IMR-90 (cell line): ENCODE measurements at regions not wholly inside any gene's neighbourhood (a gene's known extent, or its start where the extent isn't known, plus 50 kb on each side); places are given as distances from the start of the nearest gene placed in this dataset.

Source experiments
- ATAC-seq: fragments of 200-7000 bp; cut with Tn5 transposase; 2 replicates; pipeline ENCODE4 v1.9.1; 2020; ENCODE audit warnings: low read depth, mild to moderate bottlenecking, moderate library complexity
- BruUV-seq: library from RNA; stranded (reverse); fragments of 400-500 nt; replicated peaks from 2 replicates; lab custom pipeline; 2021; lab: Mats Ljungman, UMichigan
- CTCF ChIA-PET: fragments of 300-600 bp; formaldehyde crosslinking; extraction: SDS; loops from one replicate; lab custom pipeline; 2021; ENCODE audit warnings: antibody characterized with exemption; lab: Yijun Ruan, JAX
- POLR2A ChIA-PET: fragments of 300-600 bp; sonication (Branson Sonifier 250); formaldehyde crosslinking; loops from one replicate; lab custom pipeline; 2022; ENCODE audit warnings: antibody characterized with exemption; ENCODE audit not compliant: unreplicated experiment; lab: Charles Lee
- DNase-seq: peaks from one replicate; pipeline ENCODE4 v3.0.0; 2013
- H2AFZ ChIP-seq: replicated peaks from 2 replicates; pipeline ENCODE3; 2013; ENCODE audit warnings: low read length, mild to moderate bottlenecking; ENCODE audit not compliant: poor library complexity
- H2AK5ac ChIP-seq: 2 replicates; pipeline ENCODE4 v1.6.1; 2013; ENCODE audit warnings: low read depth, low read length, inconsistent platforms
- H2AK9ac ChIP-seq: replicated peaks from 2 replicates; pipeline ENCODE3; 2013; ENCODE audit warnings: mild to moderate bottlenecking, low read depth, low read length, moderate library complexity; ENCODE audit not compliant: poor library complexity
- H2BK120ac ChIP-seq: 2 replicates; pipeline ENCODE4 v1.6.1; 2013; ENCODE audit warnings: low read depth, low read length, inconsistent platforms
- H2BK15ac ChIP-seq: 3 replicates; pipeline ENCODE4 v1.6.1; 2013; ENCODE audit warnings: low read depth, low read length, inconsistent platforms
- H2BK20ac ChIP-seq: 2 replicates; pipeline ENCODE4 v1.6.1; 2013; ENCODE audit warnings: low read depth, mild to moderate bottlenecking, inconsistent platforms, low read length, moderate library complexity
- H2BK5ac ChIP-seq: 2 replicates; pipeline ENCODE4 v1.6.1; 2013; ENCODE audit warnings: mild to moderate bottlenecking, low read depth, low read length, inconsistent platforms; ENCODE audit not compliant: poor library complexity, severe bottlenecking
- H3K14ac ChIP-seq: replicated peaks from 2 replicates; pipeline ENCODE4 v1.6.1; 2013; ENCODE audit warnings: low read depth, low read length, inconsistent platforms
- H3K18ac ChIP-seq: 2 replicates; pipeline ENCODE4 v1.6.1; 2013; ENCODE audit warnings: low read depth, low read length, control low read depth
- H3K23ac ChIP-seq: 2 replicates; pipeline ENCODE4 v1.6.1; 2013; ENCODE audit warnings: low read depth, low read length, inconsistent platforms
- H3K27ac ChIP-seq: 2 replicates; pipeline ENCODE4 v1.5.1; 2013; ENCODE audit warnings: mild to moderate bottlenecking, control low read depth, low read length; ENCODE audit not compliant: insufficient read depth
- H3K27me3 ChIP-seq: 2 replicates; pipeline ENCODE4 v1.6.1; 2013; ENCODE audit warnings: low read length; ENCODE audit not compliant: control insufficient read depth, insufficient read depth
- H3K36me3 ChIP-seq: 2 replicates; pipeline ENCODE4 v1.6.1; 2013; ENCODE audit warnings: low read length, mixed read lengths; ENCODE audit not compliant: control insufficient read depth, insufficient read depth
- H3K4ac ChIP-seq: 2 replicates; pipeline ENCODE4 v1.6.1; 2013; ENCODE audit warnings: low read depth, low read length, inconsistent platforms
- H3K4me1 ChIP-seq: 2 replicates; pipeline ENCODE4 v1.6.1; 2013; ENCODE audit warnings: low read length, mixed read lengths; ENCODE audit not compliant: control insufficient read depth, insufficient read depth
- H3K4me2 ChIP-seq: 2 replicates; pipeline ENCODE4 v1.6.1; 2013; ENCODE audit warnings: low read depth, mild to moderate bottlenecking, control low read depth, low read length, moderate library complexity
- H3K4me3 ChIP-seq: 2 replicates; pipeline ENCODE4 v1.5.1; 2013; ENCODE audit warnings: low read depth, mild to moderate bottlenecking, control low read depth, low read length, moderate library complexity; ENCODE audit not compliant: insufficient read depth
- H3K56ac ChIP-seq: 2 replicates; pipeline ENCODE4 v1.6.1; 2013; ENCODE audit warnings: low read length, inconsistent platforms; ENCODE audit not compliant: insufficient read depth; ENCODE audit errors: extremely low read depth
- H3K79me1 ChIP-seq, 2 experiments: 2 replicates each; pipeline ENCODE4 v1.6.1; 2013; ENCODE audit warnings: low read length in 2 of 2, inconsistent platforms in 1 of 2, low read depth in 1 of 2
- H3K9ac ChIP-seq: 2 replicates; pipeline ENCODE4 v1.6.1; 2013; ENCODE audit warnings: low read depth, low read length, control low read depth
- H3K9me1 ChIP-seq: 2 replicates; pipeline ENCODE4 v1.6.1; 2013; ENCODE audit warnings: low read length, inconsistent platforms; ENCODE audit not compliant: insufficient read depth
- H3K9me3 ChIP-seq: 2 replicates; pipeline ENCODE4 v1.6.1; 2013; ENCODE audit warnings: low read length; ENCODE audit not compliant: control insufficient read depth, insufficient read depth
- H4K20me1 ChIP-seq: 2 replicates; pipeline ENCODE4 v1.6.1; 2013; ENCODE audit warnings: low read length, inconsistent platforms; ENCODE audit not compliant: insufficient read depth
- H4K5ac ChIP-seq: 2 replicates; pipeline ENCODE4 v1.6.1; 2013; ENCODE audit warnings: mild to moderate bottlenecking, low read depth, low read length, control low read depth
- H4K8ac ChIP-seq, 2 experiments: 2 replicates each; pipeline ENCODE4 v1.6.1; 2013; ENCODE audit warnings: low read depth in 2 of 2, low read length in 2 of 2, control low read depth in 1 of 2, inconsistent platforms in 1 of 2
- H4K91ac ChIP-seq: 2 replicates; pipeline ENCODE4 v1.6.1; 2013; ENCODE audit warnings: low read depth, low read length, inconsistent platforms; ENCODE audit not compliant: insufficient read depth
- CHD1 ChIP-seq: IDR thresholded peaks from 2 replicates; pipeline ENCODE4 v1.6.1; 2012; ENCODE audit warnings: low read depth, low read length, improper control_type of control experiment
- FOS ChIP-seq: fragments of 150-350 bp; IDR thresholded peaks from 2 replicates; pipeline ENCODE4 v1.6.1; 2016; ENCODE audit warnings: low read depth, low read length
- MAZ ChIP-seq: IDR thresholded peaks from 2 replicates; pipeline ENCODE4 v1.6.1; 2012; ENCODE audit warnings: low read depth, mild to moderate bottlenecking, low read length, improper control_type of control experiment, moderate library complexity, borderline replicate concordance
- whole genome bisulfite sequencing, 2 experiments: methylation state at CpG; one replicate each; pipeline versions ENCODE4 v1.1.5 to v1.1.7; 2013; ENCODE audit warnings: missing lambda C conversion rate in 2 of 2; ENCODE audit not compliant: insufficient read length in 1 of 2; ENCODE audit errors: extremely low coverage in 2 of 2; 5-methylcytosine and 5-hydroxymethylcytosine counted together
- dilution Hi-C: fragments of 300-500 bp; cut with HindIII; formaldehyde crosslinking; loops from one replicate; pipeline ENCODE4 v1.14.3; 2018; ENCODE audit warnings: low sequenced_read_pairs; ENCODE audit not compliant: unreplicated experiment
- in situ Hi-C: fragments of 300-500 bp; cut with MboI; formaldehyde crosslinking; loops from 3 replicates; pipeline ENCODE4 v1.14.3; 2019; ENCODE audit warnings: low sequenced_read_pairs, inconsistent platforms, mixed read lengths
- intact Hi-C: fragments of 100-400 bp; cut with micrococcal nuclease; formaldehyde crosslinking; loops from 2 replicates; pipeline ENCODE4 v1.10.0; 2022
- TF ChIP-seq, protein P1 (sequence below): fragments of 150-350 bp; IDR thresholded peaks from 2 replicates; pipeline ENCODE4 v1.6.1; 2016; ENCODE audit warnings: low read depth, mild to moderate bottlenecking, low read length, moderate library complexity, borderline replicate concordance

DNA sequence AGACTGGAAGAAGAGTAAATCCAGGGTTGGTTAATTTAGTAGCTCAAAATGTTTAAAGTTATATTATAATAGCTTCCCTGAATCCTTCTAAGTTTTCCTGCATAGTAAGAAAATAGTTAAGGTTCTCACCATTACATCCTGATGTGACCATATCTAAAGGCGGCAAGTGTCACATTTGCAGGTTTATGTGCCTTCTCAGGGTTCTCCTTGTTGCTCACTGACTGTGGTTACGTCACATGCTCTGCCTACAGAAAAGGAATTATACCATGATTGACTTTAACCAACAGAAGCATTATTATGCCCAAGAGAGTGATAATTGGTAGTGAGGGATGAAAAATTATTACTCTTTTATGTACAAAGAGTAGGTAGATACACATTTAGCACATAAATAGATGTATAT lies 539.8 kb downstream of the PTPRC start:
- H2BK120ac ChIP-seq: no peak overlapping the region
- no peak overlapping the region for H2AK5ac ChIP-seq
- H3K4me1 ChIP-seq: no peaks in the 10 kb centered on the region
- no peak overlapping the region for H4K8ac ChIP-seq
- dilution Hi-C loops (no loop called here), intact Hi-C loops (no loop called here), in situ Hi-C loops (no loop called here)
- no peaks in the 10 kb centered on the region for H3K9me1 ChIP-seq
- ChIA-PET CTCF (interaction anchor here (0.8 kb wide), 1 partner anchor 8 kb away, joined by 3 read pairs; no protein-coding TSS in a partner anchor), POLR2A (no interaction called here)
- DNase-seq (no peak), ATAC-seq (no peak)
- H3K14ac ChIP-seq: no peak overlapping the region
- no peaks in the 10 kb centered on the region for H3K36me3 ChIP-seq
- no peak overlapping the region for H3K56ac ChIP-seq
- no peak overlapping the region for H4K5ac ChIP-seq
- no peak overlapping the region for H3K4me3 ChIP-seq
- H3K79me1 ChIP-seq: no peaks in the 10 kb centered on the region
- H3K18ac ChIP-seq: no peak overlapping the region
- H2AK9ac ChIP-seq: no peak overlapping the region
- no peaks in the 10 kb centered on the region for H3K27me3 ChIP-seq
- H3K23ac ChIP-seq: no peak overlapping the region
- no peak overlapping the region for H4K91ac ChIP-seq
- no peak overlapping the region for H3K4ac ChIP-seq
- no peaks in the 10 kb centered on the region for H4K20me1 ChIP-seq
- no peak overlapping the region for H2BK5ac ChIP-seq
- no peaks in the 10 kb centered on the region for H3K9me3 ChIP-seq
- no TSS peak for BruUV-seq
- no peak overlapping the region for H3K4me2 ChIP-seq
- TF ChIP-seq FOS: no peak
- no peak for TF ChIP-seq MAZ
- TF ChIP-seq, protein P1, sequence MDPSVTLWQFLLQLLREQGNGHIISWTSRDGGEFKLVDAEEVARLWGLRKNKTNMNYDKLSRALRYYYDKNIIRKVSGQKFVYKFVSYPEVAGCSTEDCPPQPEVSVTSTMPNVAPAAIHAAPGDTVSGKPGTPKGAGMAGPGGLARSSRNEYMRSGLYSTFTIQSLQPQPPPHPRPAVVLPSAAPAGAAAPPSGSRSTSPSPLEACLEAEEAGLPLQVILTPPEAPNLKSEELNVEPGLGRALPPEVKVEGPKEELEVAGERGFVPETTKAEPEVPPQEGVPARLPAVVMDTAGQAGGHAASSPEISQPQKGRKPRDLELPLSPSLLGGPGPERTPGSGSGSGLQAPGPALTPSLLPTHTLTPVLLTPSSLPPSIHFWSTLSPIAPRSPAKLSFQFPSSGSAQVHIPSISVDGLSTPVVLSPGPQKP: no peak
- no peak for TF ChIP-seq CHD1
- H2AFZ ChIP-seq: no peak overlapping the region
- H2BK15ac ChIP-seq: no peak overlapping the region
- no CpG with 5 or more reads among the region's 2 CpGs for WGBS, 2 experiments
- H2BK20ac ChIP-seq: no peak overlapping the region
- no peak overlapping the region for H3K9ac ChIP-seq
- no peak overlapping the region for H3K27ac ChIP-seq
